Natural killer cell (primary cell): ENCODE measurements at regions not wholly inside any gene's neighbourhood (a gene's known extent, or its start where the extent isn't known, plus 50 kb on each side); places are given as distances from the start of the nearest gene placed in this dataset.
"Not testable (repeated sequence)": the region's sequence is repeated elsewhere in the genome, so short reads cannot be mapped to it uniquely, and the experiment has no call there.

Experiments used
- ATAC-seq, 3 donors: fragments of 150-1000 bp in 2 of 3; fragments of 200-7000 bp in 1 of 3; cut with Tn5 transposase; 1 replicate in 1 of 3; 2 replicates in 2 of 3; pipeline ENCODE4 v1.10.0; 2021; ENCODE audit warnings: mild to moderate bottlenecking in 2 of 3, moderate library complexity in 2 of 3
- DNase-seq, 2 donors: peaks; one replicate each; pipeline versions ENCODE4 v3.0.0 to v3.0.0-alpha.2; 2013 to 2021; ENCODE audit warnings: mixed read lengths in 1 of 2
- H3K27ac ChIP-seq: one replicate; pipeline ENCODE4 v1.5.1; 2013; ENCODE audit warnings: mild to moderate bottlenecking, low read length
- H3K27me3 ChIP-seq: one replicate; pipeline ENCODE4 v1.6.1; 2013; ENCODE audit warnings: low read length; ENCODE audit not compliant: control insufficient read depth, insufficient read depth
- H3K36me3 ChIP-seq: one replicate; pipeline ENCODE4 v1.6.1; 2013; ENCODE audit warnings: low read length; ENCODE audit not compliant: control insufficient read depth, insufficient read depth
- H3K4me1 ChIP-seq: one replicate; pipeline ENCODE4 v1.6.1; 2013; ENCODE audit warnings: low read length; ENCODE audit not compliant: control insufficient read depth, insufficient read depth
- H3K4me3 ChIP-seq: one replicate; pipeline ENCODE4 v1.5.1; 2013; ENCODE audit warnings: low read length
- H3K9me3 ChIP-seq: one replicate; pipeline ENCODE4 v1.6.1; 2013; ENCODE audit warnings: low read length; ENCODE audit not compliant: control insufficient read depth, insufficient read depth
- H3K27ac Mint-ChIP-seq, 2 donors: one replicate each; pipeline ENCODE4 v1.8.0; 2022; ENCODE audit warnings: mild to moderate bottlenecking in 2 of 2, mixed read lengths in 2 of 2, moderate library complexity in 1 of 2
- H3K27me3 Mint-ChIP-seq, 2 donors: one replicate each; pipeline ENCODE4 v1.8.0; 2022; ENCODE audit warnings: low read depth in 2 of 2, mixed read lengths in 2 of 2
- H3K36me3 Mint-ChIP-seq: one replicate; pipeline ENCODE4 v1.8.0; 2022; ENCODE audit warnings: mixed read lengths
- H3K4me1 Mint-ChIP-seq, 2 donors: one replicate each; pipeline ENCODE4 v1.8.0; 2022; ENCODE audit warnings: mixed read lengths in 2 of 2
- H3K4me3 Mint-ChIP-seq: one replicate; pipeline ENCODE4 v1.8.0; 2022; ENCODE audit warnings: mild to moderate bottlenecking, moderate library complexity, mixed read lengths
- H3K9me3 Mint-ChIP-seq, 2 donors: one replicate each; pipeline ENCODE4 v1.8.0; 2022; ENCODE audit warnings: mixed read lengths in 2 of 2
- WGBS: methylation state at CpG from one replicate; pipeline ENCODE4 v1.1.7; 2013; ENCODE audit warnings: missing lambda C conversion rate; ENCODE audit not compliant: insufficient coverage; 5-methylcytosine and 5-hydroxymethylcytosine counted together
- intact Hi-C: fragments of 100-400 bp; cut with micrococcal nuclease; formaldehyde crosslinking; loops from one replicate; pipeline ENCODE4 v1.14.2; 2022
- TF ChIP-seq, protein P1 (sequence below): fragments of 200-600 bp; IDR thresholded peaks from one replicate; pipeline ENCODE4 v1.8.0; 2022; ENCODE audit warnings: antibody characterized with exemption

DNA sequence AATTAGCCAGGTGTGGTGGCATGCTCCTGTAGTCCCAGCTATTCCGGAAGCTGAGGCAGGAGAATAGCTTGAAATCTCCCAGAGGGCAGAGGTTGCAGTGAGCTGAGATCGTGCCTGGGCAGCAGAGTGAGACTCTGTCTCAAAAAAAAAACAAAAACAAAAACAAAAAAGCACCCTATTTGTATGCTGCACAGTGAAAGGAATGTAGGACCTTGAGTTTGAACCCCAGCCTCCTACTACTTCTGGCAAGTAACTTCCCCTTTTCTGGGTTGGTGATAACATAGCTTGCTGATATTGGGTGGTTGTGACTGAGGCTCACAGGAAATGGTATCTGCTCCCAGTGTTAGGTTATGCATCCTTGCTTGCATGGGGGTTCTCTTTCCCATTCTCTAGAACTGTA, 205.3 kb downstream of the BUB3 start:
- TF ChIP-seq, protein P1, sequence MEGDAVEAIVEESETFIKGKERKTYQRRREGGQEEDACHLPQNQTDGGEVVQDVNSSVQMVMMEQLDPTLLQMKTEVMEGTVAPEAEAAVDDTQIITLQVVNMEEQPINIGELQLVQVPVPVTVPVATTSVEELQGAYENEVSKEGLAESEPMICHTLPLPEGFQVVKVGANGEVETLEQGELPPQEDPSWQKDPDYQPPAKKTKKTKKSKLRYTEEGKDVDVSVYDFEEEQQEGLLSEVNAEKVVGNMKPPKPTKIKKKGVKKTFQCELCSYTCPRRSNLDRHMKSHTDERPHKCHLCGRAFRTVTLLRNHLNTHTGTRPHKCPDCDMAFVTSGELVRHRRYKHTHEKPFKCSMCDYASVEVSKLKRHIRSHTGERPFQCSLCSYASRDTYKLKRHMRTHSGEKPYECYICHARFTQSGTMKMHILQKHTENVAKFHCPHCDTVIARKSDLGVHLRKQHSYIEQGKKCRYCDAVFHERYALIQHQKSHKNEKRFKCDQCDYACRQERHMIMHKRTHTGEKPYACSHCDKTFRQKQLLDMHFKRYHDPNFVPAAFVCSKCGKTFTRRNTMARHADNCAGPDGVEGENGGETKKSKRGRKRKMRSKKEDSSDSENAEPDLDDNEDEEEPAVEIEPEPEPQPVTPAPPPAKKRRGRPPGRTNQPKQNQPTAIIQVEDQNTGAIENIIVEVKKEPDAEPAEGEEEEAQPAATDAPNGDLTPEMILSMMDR: no peak
- no peaks in the 10 kb centered on the region for H3K4me1 Mint-ChIP-seq
- no peak for DNase-seq
- no peaks in the 10 kb centered on the region for H3K36me3 ChIP-seq
- H3K9me3 Mint-ChIP-seq: no peaks in the 10 kb centered on the region
- no peaks in the 10 kb centered on the region for H3K9me3 ChIP-seq
- no peaks in the 10 kb centered on the region for H3K27me3 ChIP-seq
- intact Hi-C loops: no loop called here
- no peak overlapping the region for H3K27ac ChIP-seq
- no peak overlapping the region for H3K4me3 Mint-ChIP-seq
- no peaks in the 10 kb centered on the region for H3K36me3 Mint-ChIP-seq
- no peak overlapping the region for H3K27ac Mint-ChIP-seq
- no peaks in the 10 kb centered on the region for H3K4me1 ChIP-seq
- WGBS: 91% methylated on average over 2 of the region's 2 CpGs
- no peak overlapping the region for H3K4me3 ChIP-seq
- ATAC-seq: no peak
- peaks cover 3 to 18% of the 10 kb centered on the region in 2 donors for H3K27me3 Mint-ChIP-seq

DNA sequence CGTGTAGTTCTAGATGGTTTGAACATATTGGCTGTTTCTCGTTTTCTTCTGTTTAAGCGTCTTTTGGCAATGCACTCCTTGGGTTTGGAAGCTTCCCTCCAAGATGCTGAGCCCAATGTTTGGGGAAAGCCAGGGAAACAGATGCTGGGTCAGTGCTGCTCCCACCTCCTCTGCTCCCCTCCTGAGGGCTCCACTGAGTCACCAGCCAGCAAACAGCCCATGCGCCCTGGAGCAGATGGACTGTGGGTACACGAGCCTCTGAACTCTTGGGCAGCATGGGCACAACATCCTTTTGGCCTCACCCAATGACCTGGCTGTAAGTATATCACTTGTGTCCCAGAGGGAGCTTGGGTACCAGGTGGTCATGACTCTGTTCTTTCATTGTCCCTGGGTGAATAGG, 207.6 kb downstream of the BUB3 start:
- no peak overlapping the region for H3K27ac ChIP-seq
- H3K36me3 Mint-ChIP-seq: no peaks in the 10 kb centered on the region
- ATAC-seq: no peak
- H3K4me1 ChIP-seq: no peaks in the 10 kb centered on the region
- H3K9me3 Mint-ChIP-seq: no peaks in the 10 kb centered on the region
- H3K9me3 ChIP-seq: no peaks in the 10 kb centered on the region
- no peak overlapping the region for H3K4me3 Mint-ChIP-seq
- intact Hi-C loops: no loop called here
- peaks cover 0 to under 1% of the 10 kb centered on the region in 2 donors for H3K27me3 Mint-ChIP-seq
- TF ChIP-seq, protein P1: no peak
- H3K4me1 Mint-ChIP-seq: no peaks in the 10 kb centered on the region
- no peak for DNase-seq
- H3K4me3 ChIP-seq: no peak overlapping the region
- no peaks in the 10 kb centered on the region for H3K36me3 ChIP-seq
- WGBS: 88% methylated on average over 5 of the region's 5 CpGs
- no peaks in the 10 kb centered on the region for H3K27me3 ChIP-seq
- H3K27ac Mint-ChIP-seq: no peak overlapping the region

DNA sequence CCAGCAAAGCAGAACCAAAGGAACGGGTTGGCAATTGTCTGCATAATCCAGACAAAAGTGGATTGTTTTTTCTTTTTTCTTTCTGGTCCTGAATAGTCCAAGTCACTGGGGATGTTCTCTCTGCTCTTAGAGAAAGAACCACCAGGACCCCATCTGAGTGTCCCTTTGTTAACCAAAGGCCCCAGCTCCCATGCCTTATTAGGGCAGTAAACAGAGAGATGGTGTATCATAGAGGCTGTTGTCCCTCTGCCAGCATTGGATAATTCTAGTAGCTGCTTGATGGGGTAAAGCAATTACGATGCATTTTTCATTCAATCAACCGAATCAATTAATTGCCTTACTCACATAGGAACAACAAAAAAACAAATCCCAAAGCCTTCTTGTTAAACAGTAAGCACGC, 213.0 kb downstream of the BUB3 start:
- intact Hi-C loops: no loop called here
- Histone ChIP-seq H3K36me3 (no peaks in the 10 kb centered on the region), H3K27ac (no peak overlapping the region), H3K4me1 (no peaks in the 10 kb centered on the region), H3K9me3 (peaks cover 4% of the 10 kb centered on the region), H3K27me3 (no peaks in the 10 kb centered on the region), H3K4me3 (no peak overlapping the region)
- H3K4me1 Mint-ChIP-seq: no peaks in the 10 kb centered on the region
- peaks cover 3 to 6% of the 10 kb centered on the region in 2 donors for H3K9me3 Mint-ChIP-seq
- no peak for DNase-seq
- 91% methylated on average over 4 of the region's 4 CpGs for WGBS
- no peaks in the 10 kb centered on the region for H3K36me3 Mint-ChIP-seq
- H3K27me3 Mint-ChIP-seq: peaks cover 6 to 9% of the 10 kb centered on the region in 2 donors
- TF ChIP-seq, protein P1: no peak
- no peak for ATAC-seq
- H3K4me3 Mint-ChIP-seq: no peak overlapping the region
- no peak overlapping the region for H3K27ac Mint-ChIP-seq

DNA sequence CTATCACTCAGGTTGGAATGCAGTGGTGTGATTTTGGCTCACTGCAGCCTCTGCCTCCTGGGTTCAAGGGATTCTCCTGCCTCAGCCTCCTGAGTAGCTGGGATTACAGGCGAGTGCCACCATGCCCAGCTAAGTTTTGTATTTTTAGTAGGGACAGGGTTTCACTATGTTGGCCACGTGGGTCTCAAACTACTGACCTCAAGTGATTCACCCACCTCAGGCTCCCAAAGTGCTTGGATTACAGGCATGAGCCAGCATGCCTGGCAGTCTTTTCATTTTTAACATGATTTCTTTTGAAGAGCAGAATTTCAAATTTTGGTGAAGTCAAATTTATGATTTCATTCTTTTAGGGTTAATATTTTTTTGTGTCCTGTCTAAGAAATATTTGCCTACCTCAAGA, 217.4 kb downstream of the BUB3 start:
- peaks cover 12 to 15% of the 10 kb centered on the region in 2 donors for H3K27me3 Mint-ChIP-seq
- intact Hi-C loops, H3K4me1 Mint-ChIP-seq, H3K4me3 ChIP-seq, ATAC-seq, H3K27ac ChIP-seq, H3K36me3 Mint-ChIP-seq, H3K9me3 ChIP-seq, H3K36me3 ChIP-seq, H3K27me3 ChIP-seq, H3K27ac Mint-ChIP-seq, DNase-seq, H3K4me3 Mint-ChIP-seq, H3K4me1 ChIP-seq, H3K9me3 Mint-ChIP-seq: not testable (repeated sequence)
- WGBS: 77% methylated on average over 2 of the region's 2 CpGs
